Endothelial cell of umbilical vein (primary cell): ENCODE measurements at regions not wholly inside any gene's neighbourhood (a gene's known extent, or its start where the extent isn't known, plus 50 kb on each side); places are given as distances from the start of the nearest gene placed in this dataset.

ENCODE experiments used
- EZH2 ChIP-seq: IDR thresholded peaks from 2 replicates; pipeline ENCODE4 v1.6.1; 2012; ENCODE audit warnings: borderline replicate concordance, low read depth, mild to moderate bottlenecking, moderate library complexity, low read length, inconsistent platforms; ENCODE audit not compliant: severe bottlenecking
- FOS ChIP-seq: IDR thresholded peaks from 2 replicates; pipeline ENCODE4 v1.6.1; 2011; ENCODE audit warnings: mild to moderate bottlenecking, low read length, moderate library complexity, borderline replicate concordance; ENCODE audit not compliant: insufficient read depth
- GATA2 ChIP-seq: IDR thresholded peaks from 2 replicates; pipeline ENCODE4 v1.7.0; 2011; ENCODE audit warnings: low read depth, mild to moderate bottlenecking, moderate library complexity, mixed read lengths, low read length; ENCODE audit not compliant: insufficient read length, insufficient read depth
- JUN ChIP-seq: IDR thresholded peaks from 2 replicates; pipeline ENCODE4 v1.6.1; 2011; ENCODE audit warnings: borderline replicate concordance, low read depth; ENCODE audit not compliant: insufficient read length, insufficient read depth
- MAX ChIP-seq: IDR thresholded peaks from 2 replicates; pipeline ENCODE4 v1.6.1; 2011; ENCODE audit not compliant: insufficient read depth, insufficient read length
- MYC ChIP-seq: IDR thresholded peaks from one replicate; pipeline ENCODE4 v1.6.1; 2011; ENCODE audit warnings: mild to moderate bottlenecking, low read depth, low read length
- POLR2A ChIP-seq: IDR thresholded peaks from 2 replicates; pipeline ENCODE4 v1.6.1; 2012; ENCODE audit warnings: low read depth, mild to moderate bottlenecking, control low read depth, low read length
- POLR2AphosphoS5 ChIP-seq: IDR thresholded peaks from 2 replicates; pipeline ENCODE4 v1.6.1; 2012; ENCODE audit warnings: low read depth, mild to moderate bottlenecking, control low read depth, low read length, moderate library complexity; ENCODE audit not compliant: insufficient read depth
- TF ChIP-seq, protein P1 (sequence below), 2 donors: IDR thresholded peaks; 1 replicate in 1 of 2; 2 replicates in 1 of 2; pipeline ENCODE4 v1.5.1; 2011; ENCODE audit warnings: low read length in 2 of 2, mild to moderate bottlenecking in 2 of 2, moderate library complexity in 2 of 2, control low read depth in 1 of 2, inconsistent platforms in 1 of 2, low read depth in 1 of 2; ENCODE audit not compliant: insufficient read depth in 1 of 2; ENCODE audit errors: extremely low read depth in 1 of 2

DNA sequence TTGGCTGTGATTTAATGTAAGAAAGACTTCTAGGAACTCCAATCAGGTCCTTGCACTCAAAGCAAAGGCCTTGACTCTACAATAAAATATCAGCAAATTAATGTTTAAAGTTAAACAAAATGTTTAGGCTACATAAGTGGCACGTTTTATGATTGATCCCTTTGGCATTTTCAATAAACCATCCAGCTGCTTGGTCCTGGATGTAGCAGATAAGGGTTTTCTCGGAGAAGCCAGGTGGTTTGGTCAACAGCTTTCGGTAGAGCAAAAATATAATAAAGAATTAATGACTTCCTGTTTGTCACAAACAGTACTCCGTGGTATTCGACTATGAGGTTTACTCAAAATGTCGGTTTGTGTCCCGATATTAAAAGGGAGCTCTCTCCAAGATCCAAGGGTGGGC, 95.8 kb downstream of the GEMIN8 start:
- TF ChIP-seq, protein P1, sequence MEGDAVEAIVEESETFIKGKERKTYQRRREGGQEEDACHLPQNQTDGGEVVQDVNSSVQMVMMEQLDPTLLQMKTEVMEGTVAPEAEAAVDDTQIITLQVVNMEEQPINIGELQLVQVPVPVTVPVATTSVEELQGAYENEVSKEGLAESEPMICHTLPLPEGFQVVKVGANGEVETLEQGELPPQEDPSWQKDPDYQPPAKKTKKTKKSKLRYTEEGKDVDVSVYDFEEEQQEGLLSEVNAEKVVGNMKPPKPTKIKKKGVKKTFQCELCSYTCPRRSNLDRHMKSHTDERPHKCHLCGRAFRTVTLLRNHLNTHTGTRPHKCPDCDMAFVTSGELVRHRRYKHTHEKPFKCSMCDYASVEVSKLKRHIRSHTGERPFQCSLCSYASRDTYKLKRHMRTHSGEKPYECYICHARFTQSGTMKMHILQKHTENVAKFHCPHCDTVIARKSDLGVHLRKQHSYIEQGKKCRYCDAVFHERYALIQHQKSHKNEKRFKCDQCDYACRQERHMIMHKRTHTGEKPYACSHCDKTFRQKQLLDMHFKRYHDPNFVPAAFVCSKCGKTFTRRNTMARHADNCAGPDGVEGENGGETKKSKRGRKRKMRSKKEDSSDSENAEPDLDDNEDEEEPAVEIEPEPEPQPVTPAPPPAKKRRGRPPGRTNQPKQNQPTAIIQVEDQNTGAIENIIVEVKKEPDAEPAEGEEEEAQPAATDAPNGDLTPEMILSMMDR (IDR thresholded peaks at IDR 0.05; ENCODE audit: extremely low read depth in 1 of 2, insufficient read depth in 1 of 2, low read depth in 1 of 2, low read length in 2 of 2): no peak
- TF ChIP-seq EZH2 (no peak), POLR2A (no peak), MAX (no peak), POLR2AphosphoS5 (no peak), MYC (no peak), GATA2 (no peak), JUN (no peak), FOS (no peak)
